ENCODE measurements at regions not wholly inside any gene's neighbourhood (a gene's known extent, or its start where the extent isn't known, plus 50 kb on each side); places are given as distances from the start of the nearest gene placed in this dataset.
"Not testable (repeated sequence)": the region's sequence is repeated elsewhere in the genome, so short reads cannot be mapped to it uniquely, and the experiment has no call there.

DNA sequence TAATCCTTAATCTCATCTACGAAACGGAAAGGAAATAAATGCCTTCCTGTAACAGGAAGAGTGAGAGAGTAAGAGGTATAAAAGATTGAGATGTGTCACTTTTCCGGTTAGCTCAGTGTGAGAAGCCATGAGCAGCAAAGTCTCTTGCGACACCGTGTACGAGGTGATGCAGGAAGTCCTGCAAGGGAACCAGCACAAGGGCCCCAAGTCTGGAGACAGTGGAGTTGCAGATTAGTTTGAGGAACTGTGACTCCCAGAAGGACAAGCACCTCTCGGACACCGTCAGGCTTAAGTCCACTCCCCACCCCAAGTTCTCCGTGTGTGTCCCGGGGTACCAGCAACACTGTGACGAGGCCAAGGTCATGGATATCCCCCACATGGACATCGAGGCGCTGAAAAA, 592.3 kb upstream of the ADGRL2 start:
- no peak overlapping the region for H3K4me3 Mint-ChIP-seq
- no peak overlapping the region for H3K27ac Mint-ChIP-seq
- H3K9me3 Mint-ChIP-seq (ENCODE audit: low read depth): peaks cover 12% of the 10 kb centered on the region
- no peaks in the 10 kb centered on the region for H3K4me1 Mint-ChIP-seq
- ATAC-seq: no peak
- no peaks in the 10 kb centered on the region for H3K36me3 Mint-ChIP-seq
- H3K27me3 Mint-ChIP-seq: no peaks in the 10 kb centered on the region
- CTCF ChIA-PET: no interaction called here
- no peak for DNase-seq

GRCh38 chr1:81205956-81206355, 594.8 kb upstream of the ADGRL2 start:
- Mint-ChIP-seq H3K27ac (no peak overlapping the region), H3K27me3 (no peaks in the 10 kb centered on the region), H3K9me3 (ENCODE audit: low read depth) (peaks cover 5% of the 10 kb centered on the region), H3K36me3 (no peaks in the 10 kb centered on the region), H3K4me1 (no peaks in the 10 kb centered on the region), H3K4me3 (no peak overlapping the region)
- DNase-seq: no peak
- no peak for ATAC-seq
- CTCF ChIA-PET: no interaction called here

- H3K4me1 Mint-ChIP-seq: no peaks in the 10 kb centered on the region
- no peak for ATAC-seq
- H3K27ac Mint-ChIP-seq: no peak overlapping the region
- H3K27me3 Mint-ChIP-seq: no peaks in the 10 kb centered on the region
- no peak overlapping the region for H3K4me3 Mint-ChIP-seq
- CTCF ChIA-PET: no interaction called here
- no peak for DNase-seq
- peaks cover 3% of the 10 kb centered on the region for H3K9me3 Mint-ChIP-seq (ENCODE audit: low read depth)
- no peaks in the 10 kb centered on the region for H3K36me3 Mint-ChIP-seq
These were observed 599.0 kb upstream of the ADGRL2 start for GRCh38 chr1:81201779-81202178.

DNA sequence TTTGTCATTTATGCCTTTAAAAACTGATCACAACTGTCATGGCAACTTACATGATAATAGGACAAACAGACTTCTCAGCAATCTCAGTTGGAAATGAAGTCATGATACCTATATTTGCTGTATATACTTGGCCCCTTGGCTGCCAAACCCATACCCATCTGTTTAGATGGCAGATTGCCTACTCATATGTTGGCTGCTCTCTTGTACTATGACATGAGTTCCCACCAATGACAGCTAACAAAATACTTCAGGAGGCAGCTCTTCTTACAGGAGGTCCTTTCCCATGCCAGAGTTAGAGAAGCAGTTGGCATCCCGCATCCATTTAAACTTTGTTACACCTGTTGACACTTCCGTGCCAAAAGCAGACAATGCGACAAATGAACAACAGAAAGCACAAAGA, 603.1 kb upstream of the ADGRL2 start:
- ATAC-seq: no peak

GRCh38 chr1:81192647-81193642, 607.8 kb upstream of the ADGRL2 start:
- Mint-ChIP-seq H3K4me3 (no peak overlapping the region), H3K27me3 (no peaks in the 10 kb centered on the region), H3K9me3 (ENCODE audit: low read depth) (no peaks in the 10 kb centered on the region), H3K36me3 (no peaks in the 10 kb centered on the region), H3K27ac (no peak overlapping the region), H3K4me1 (no peaks in the 10 kb centered on the region)
- CTCF ChIA-PET: no interaction called here
- ATAC-seq (no peak), DNase-seq (no peak)

More for the DNA sequence above, 603.1 kb upstream of the ADGRL2 start:
- CTCF ChIA-PET: no interaction called here
- H3K9me3 Mint-ChIP-seq (ENCODE audit: low read depth): peaks cover 3% of the 10 kb centered on the region
- DNase-seq: no peak
- H3K36me3 Mint-ChIP-seq: no peaks in the 10 kb centered on the region
- H3K27ac Mint-ChIP-seq: no peak overlapping the region
- no peaks in the 10 kb centered on the region for H3K27me3 Mint-ChIP-seq
- no peak overlapping the region for H3K4me3 Mint-ChIP-seq
- no peaks in the 10 kb centered on the region for H3K4me1 Mint-ChIP-seq

DNA sequence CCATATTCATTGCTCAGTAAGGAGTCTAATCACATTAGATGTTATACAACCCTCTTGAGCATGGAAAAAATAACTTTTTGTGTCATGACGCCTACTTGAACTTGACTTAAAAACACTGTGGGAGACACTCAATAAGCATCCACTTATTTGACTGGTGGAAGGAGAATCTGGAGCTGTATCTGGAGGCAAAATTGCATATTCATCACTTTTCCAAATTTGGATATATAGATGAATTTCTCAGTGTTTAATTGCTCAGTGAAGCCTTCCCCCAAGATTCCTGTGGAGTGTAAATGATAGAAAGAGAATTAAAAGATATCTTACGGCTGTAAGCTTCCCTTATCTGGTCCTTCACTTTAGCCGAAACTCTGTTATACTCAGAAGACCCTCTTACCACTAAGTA, 610.7 kb upstream of the ADGRL2 start:
- H3K9me3 Mint-ChIP-seq (ENCODE audit: low read depth): peaks cover 3% of the 10 kb centered on the region
- H3K27ac Mint-ChIP-seq: no peak overlapping the region
- CTCF ChIA-PET: no interaction called here

DNA sequence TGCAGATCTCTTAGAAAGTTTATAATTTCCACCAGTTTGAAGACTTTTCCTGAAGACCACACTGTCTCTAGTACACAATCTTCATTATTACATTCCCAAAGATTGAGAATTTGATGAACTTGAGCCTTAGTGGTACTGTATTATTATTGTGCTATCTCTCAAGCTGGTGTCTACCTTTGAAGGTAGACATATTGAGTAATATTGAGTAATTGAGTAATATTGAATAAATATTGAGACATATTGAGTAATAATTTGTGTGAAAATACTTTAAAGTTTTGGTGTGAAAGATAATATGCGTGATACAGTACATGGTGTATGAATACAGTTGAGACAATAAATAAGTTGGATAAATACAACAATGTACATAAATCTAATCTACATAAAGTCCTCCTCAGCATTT, 613.1 kb upstream of the ADGRL2 start:
- DNase-seq (no peak), ATAC-seq (no peak)
- Mint-ChIP-seq H3K9me3 (ENCODE audit: low read depth) (peaks cover 13% of the 10 kb centered on the region), H3K36me3 (no peaks in the 10 kb centered on the region), H3K4me1 (no peaks in the 10 kb centered on the region), H3K27me3 (no peaks in the 10 kb centered on the region), H3K27ac (no peak overlapping the region), H3K4me3 (no peak overlapping the region)
- CTCF ChIA-PET: no interaction called here

More for the DNA sequence above, 610.7 kb upstream of the ADGRL2 start:
- no peaks in the 10 kb centered on the region for H3K27me3 Mint-ChIP-seq
- H3K4me3 Mint-ChIP-seq: no peak overlapping the region
- no peaks in the 10 kb centered on the region for H3K4me1 Mint-ChIP-seq
- DNase-seq (no peak), ATAC-seq (no peak)
- H3K36me3 Mint-ChIP-seq: no peaks in the 10 kb centered on the region

DNA sequence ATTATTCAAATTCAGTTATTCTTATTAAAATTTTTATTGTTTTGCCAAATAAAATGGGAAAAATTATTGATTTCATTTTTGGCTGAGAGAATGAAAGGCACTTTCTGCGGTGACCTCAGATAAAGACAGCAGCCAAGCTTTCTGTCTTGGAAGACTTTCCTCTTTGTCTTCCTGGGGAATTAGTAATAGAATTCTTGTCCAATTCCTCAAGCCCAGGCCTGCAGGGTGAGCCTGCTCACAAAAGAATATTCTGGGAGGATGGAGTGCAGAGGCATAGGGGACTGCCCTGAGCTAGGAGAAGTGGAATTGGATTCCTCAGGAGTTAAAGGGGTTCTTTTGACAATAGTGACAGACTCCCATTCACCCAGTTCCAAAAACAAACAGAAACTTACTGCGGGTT, 614.5 kb upstream of the ADGRL2 start:
- H3K27ac Mint-ChIP-seq: no peak overlapping the region
- H3K4me1 Mint-ChIP-seq: no peaks in the 10 kb centered on the region
- CTCF ChIA-PET: no interaction called here
- H3K27me3 Mint-ChIP-seq: no peaks in the 10 kb centered on the region
- ATAC-seq (no peak), DNase-seq (no peak)
- H3K4me3 Mint-ChIP-seq: no peak overlapping the region
- peaks cover 13% of the 10 kb centered on the region for H3K9me3 Mint-ChIP-seq (ENCODE audit: low read depth)
- H3K36me3 Mint-ChIP-seq: no peaks in the 10 kb centered on the region

- no peaks in the 10 kb centered on the region for H3K4me1 Mint-ChIP-seq
- CTCF ChIA-PET: no interaction called here
- DNase-seq (no peak), ATAC-seq (no peak)
- H3K9me3 Mint-ChIP-seq (ENCODE audit: low read depth): peaks cover 15% of the 10 kb centered on the region
- no peak overlapping the region for H3K27ac Mint-ChIP-seq
- H3K4me3 Mint-ChIP-seq: no peak overlapping the region
- H3K36me3 Mint-ChIP-seq: no peaks in the 10 kb centered on the region
- H3K27me3 Mint-ChIP-seq: no peaks in the 10 kb centered on the region
These were observed 617.2 kb upstream of the ADGRL2 start for GRCh38 chr1:81183553-81183952.

DNA sequence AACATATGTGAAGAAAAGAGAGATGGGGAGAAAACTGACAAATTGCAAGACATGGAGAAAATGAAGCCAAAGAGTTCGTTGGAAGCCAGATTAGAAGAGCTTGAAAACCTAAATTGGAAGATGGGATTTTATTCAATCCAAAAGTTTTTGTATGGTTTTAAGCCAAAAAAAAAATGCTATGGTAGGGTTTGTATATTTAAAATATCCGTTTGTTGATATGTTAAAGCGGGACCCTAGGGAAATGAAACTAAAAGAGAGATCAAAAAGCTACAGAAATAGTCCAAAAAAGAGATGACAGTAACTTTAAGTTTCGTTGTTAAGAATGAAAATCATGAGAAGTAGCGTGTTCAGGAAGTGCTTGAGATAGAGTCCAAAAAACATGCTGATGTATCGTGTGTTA, 617.7 kb upstream of the ADGRL2 start:
- H3K9me3 Mint-ChIP-seq (ENCODE audit: low read depth): peaks cover 15% of the 10 kb centered on the region
- ATAC-seq (no peak), DNase-seq (no peak)
- H3K36me3 Mint-ChIP-seq: no peaks in the 10 kb centered on the region
- no peaks in the 10 kb centered on the region for H3K27me3 Mint-ChIP-seq
- H3K4me1 Mint-ChIP-seq: no peaks in the 10 kb centered on the region
- H3K27ac Mint-ChIP-seq: no peak overlapping the region
- CTCF ChIA-PET: no interaction called here
- no peak overlapping the region for H3K4me3 Mint-ChIP-seq

- Mint-ChIP-seq H3K27ac (no peak overlapping the region), H3K27me3 (no peaks in the 10 kb centered on the region), H3K4me1 (no peaks in the 10 kb centered on the region), H3K9me3 (ENCODE audit: low read depth) (peaks cover 15% of the 10 kb centered on the region), H3K36me3 (no peaks in the 10 kb centered on the region), H3K4me3 (no peak overlapping the region)
- CTCF ChIA-PET: no interaction called here
- DNase-seq: no peak
- ATAC-seq: no peak
These were observed 621.5 kb upstream of the ADGRL2 start for GRCh38 chr1:81179242-81179641.

GRCh38 chr1:81178431-81179093, 622.2 kb upstream of the ADGRL2 start:
- H3K27ac Mint-ChIP-seq, ATAC-seq, H3K36me3 Mint-ChIP-seq, CTCF ChIA-PET, DNase-seq, H3K27me3 Mint-ChIP-seq, H3K4me1 Mint-ChIP-seq, H3K4me3 Mint-ChIP-seq: not testable (repeated sequence)
- H3K9me3 Mint-ChIP-seq (ENCODE audit: low read depth): peaks cover 13% of the 10 kb centered on the region

DNA sequence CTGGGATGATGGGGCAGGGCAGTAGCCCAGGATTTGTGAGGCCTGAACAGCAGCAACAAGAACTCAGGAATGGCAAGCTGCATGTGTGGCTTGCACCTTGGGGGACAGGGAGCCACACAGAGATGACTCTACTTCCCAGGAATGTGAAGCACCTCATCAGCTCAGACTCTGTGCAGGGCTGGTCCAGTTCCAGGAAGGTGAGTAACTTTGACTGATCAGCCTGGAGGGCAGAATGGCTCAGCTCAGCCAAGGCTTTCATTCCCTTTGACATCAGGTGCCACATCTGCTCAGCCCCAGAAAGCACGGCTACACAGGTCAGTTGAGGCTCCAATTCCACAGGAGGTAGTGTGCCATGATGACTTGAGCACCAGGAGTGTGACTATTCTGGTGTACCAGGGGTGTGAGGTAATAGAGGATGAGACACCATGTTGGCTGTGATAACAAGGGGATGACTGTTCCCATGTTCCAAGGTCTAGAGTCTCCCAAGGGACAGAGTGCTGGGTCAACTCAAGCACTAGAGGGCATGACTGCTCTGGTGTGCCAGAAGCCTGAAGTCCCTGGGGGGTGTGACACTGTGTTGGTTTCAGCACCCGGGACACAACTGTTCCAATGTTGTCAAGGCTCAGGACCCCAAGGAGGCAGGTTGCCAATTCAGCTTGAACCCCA, 625.8 kb upstream of the ADGRL2 start:
- Mint-ChIP-seq H3K9me3 (ENCODE audit: low read depth) (peaks cover 8% of the 10 kb centered on the region), H3K4me1 (no peaks in the 10 kb centered on the region), H3K27ac (no peak overlapping the region), H3K4me3 (no peak overlapping the region), H3K27me3 (no peaks in the 10 kb centered on the region), H3K36me3 (no peaks in the 10 kb centered on the region)
- CTCF ChIA-PET: no interaction called here
- DNase-seq: no peak
- no peak for ATAC-seq

GRCh38 chr1:81174052-81174451, 626.7 kb upstream of the ADGRL2 start:
- CTCF ChIA-PET: no interaction called here
- no peak for ATAC-seq

More at GRCh38 chr1:81174052-81174451, 626.7 kb upstream of the ADGRL2 start:
- H3K4me3 Mint-ChIP-seq: no peak overlapping the region
- H3K27me3 Mint-ChIP-seq: no peaks in the 10 kb centered on the region
- no peak for DNase-seq
- H3K9me3 Mint-ChIP-seq (ENCODE audit: low read depth): peaks cover 5% of the 10 kb centered on the region
- H3K36me3 Mint-ChIP-seq: no peaks in the 10 kb centered on the region
- no peak overlapping the region for H3K27ac Mint-ChIP-seq
- H3K4me1 Mint-ChIP-seq: no peaks in the 10 kb centered on the region

Measured in activated CD8-positive, alpha-beta memory T cell treated with anti-CD3 and anti-CD28 coated beads, Interleukin-2, amount 10 ng/mL, durations not matched to agents 7 days and 5 days (primary cell).